MCF 10A (cell line): ENCODE measurements at regions not wholly inside any gene's neighbourhood (a gene's known extent, or its start where the extent isn't known, plus 50 kb on each side); places are given as distances from the start of the nearest gene placed in this dataset.

Experiments
- BruUV-seq: library from RNA; stranded (reverse); fragments of 400-500 nt; replicated peaks from 2 replicates; lab custom pipeline; 2021; lab: Mats Ljungman, UMichigan
- CTCF ChIA-PET: fragments of 300-600 bp; sonication (Branson Sonifier 250); formaldehyde crosslinking; extraction: SDS; loops from one replicate; lab custom pipeline; 2021; ENCODE audit warnings: antibody characterized with exemption, inconsistent platforms; lab: Yijun Ruan, JAX
- POLR2A ChIA-PET: fragments of 300-600, 350-650 bp; sonication (Branson Sonifier 250); formaldehyde crosslinking; extraction: SDS; loops from one replicate; lab custom pipeline; 2020; ENCODE audit warnings: antibody characterized with exemption, inconsistent platforms; lab: Yijun Ruan, JAX
- DNase-seq: peaks from one replicate; pipeline ENCODE4 v3.0.0-alpha.2; 2018; ENCODE audit not compliant: unreplicated experiment
- H3K27ac Mint-ChIP-seq: one replicate; pipeline ENCODE4 v1.8.0; 2022; ENCODE audit warnings: mild to moderate bottlenecking, low read depth, mixed read lengths; ENCODE audit not compliant: unreplicated experiment
- H3K27me3 Mint-ChIP-seq: one replicate; pipeline ENCODE4 v1.8.0; 2022; ENCODE audit warnings: mixed read lengths; ENCODE audit not compliant: insufficient read depth, unreplicated experiment
- H3K36me3 Mint-ChIP-seq: one replicate; pipeline ENCODE4 v1.8.0; 2022; ENCODE audit warnings: mild to moderate bottlenecking, moderate library complexity, mixed read lengths; ENCODE audit not compliant: insufficient read depth, unreplicated experiment
- H3K4me1 Mint-ChIP-seq: one replicate; pipeline ENCODE4 v1.8.0; 2022; ENCODE audit warnings: mixed read lengths; ENCODE audit not compliant: insufficient read depth, unreplicated experiment
- H3K4me3 Mint-ChIP-seq: one replicate; pipeline ENCODE4 v1.8.0; 2022; ENCODE audit warnings: mild to moderate bottlenecking, moderate library complexity, mixed read lengths; ENCODE audit not compliant: unreplicated experiment
- H3K9me3 Mint-ChIP-seq: one replicate; pipeline ENCODE4 v1.8.0; 2022; ENCODE audit warnings: mixed read lengths; ENCODE audit not compliant: unreplicated experiment
- intact Hi-C: fragments of 100-400 bp; cut with micrococcal nuclease; formaldehyde crosslinking; loops from 2 replicates; pipeline ENCODE4 v1.14.1; 2022
- TF ChIP-seq, protein P1 (sequence below): fragments of 200-600 bp; IDR thresholded peaks from one replicate; pipeline ENCODE4 v1.8.0; 2022; ENCODE audit warnings: antibody characterized with exemption, mild to moderate bottlenecking; ENCODE audit not compliant: unreplicated experiment

DNA sequence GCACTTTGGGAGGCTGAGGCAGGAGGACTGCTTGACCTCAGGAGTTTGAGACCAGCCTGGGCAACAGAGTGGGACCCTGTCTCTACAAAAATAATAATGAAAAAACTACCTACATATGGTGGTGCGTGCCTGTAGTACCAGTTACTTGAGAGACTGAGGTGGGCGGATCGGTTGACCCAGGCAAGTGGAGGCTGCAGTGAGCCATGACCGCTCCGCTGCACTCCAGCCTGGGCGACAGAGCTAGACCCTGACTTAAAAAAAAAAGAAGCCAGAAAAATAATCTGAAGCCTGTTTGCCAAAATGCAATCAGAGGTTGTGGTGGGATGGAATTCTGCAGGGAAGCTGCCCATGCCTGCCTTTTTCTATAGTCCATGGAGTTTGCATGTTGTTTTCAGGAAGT, 50.4 kb upstream of the GGTA1 start:
- no peak overlapping the region for H3K27ac Mint-ChIP-seq
- POLR2A ChIA-PET = interaction anchor here (1.2 to 1.6 kb wide), 2 partner anchors 63 to 133 kb away, joined by 5 read pairs; no protein-coding TSS in a partner anchor
- no peaks in the 10 kb centered on the region for H3K27me3 Mint-ChIP-seq
- no TSS peak for BruUV-seq
- no peaks in the 10 kb centered on the region for H3K9me3 Mint-ChIP-seq
- TF ChIP-seq, protein P1, sequence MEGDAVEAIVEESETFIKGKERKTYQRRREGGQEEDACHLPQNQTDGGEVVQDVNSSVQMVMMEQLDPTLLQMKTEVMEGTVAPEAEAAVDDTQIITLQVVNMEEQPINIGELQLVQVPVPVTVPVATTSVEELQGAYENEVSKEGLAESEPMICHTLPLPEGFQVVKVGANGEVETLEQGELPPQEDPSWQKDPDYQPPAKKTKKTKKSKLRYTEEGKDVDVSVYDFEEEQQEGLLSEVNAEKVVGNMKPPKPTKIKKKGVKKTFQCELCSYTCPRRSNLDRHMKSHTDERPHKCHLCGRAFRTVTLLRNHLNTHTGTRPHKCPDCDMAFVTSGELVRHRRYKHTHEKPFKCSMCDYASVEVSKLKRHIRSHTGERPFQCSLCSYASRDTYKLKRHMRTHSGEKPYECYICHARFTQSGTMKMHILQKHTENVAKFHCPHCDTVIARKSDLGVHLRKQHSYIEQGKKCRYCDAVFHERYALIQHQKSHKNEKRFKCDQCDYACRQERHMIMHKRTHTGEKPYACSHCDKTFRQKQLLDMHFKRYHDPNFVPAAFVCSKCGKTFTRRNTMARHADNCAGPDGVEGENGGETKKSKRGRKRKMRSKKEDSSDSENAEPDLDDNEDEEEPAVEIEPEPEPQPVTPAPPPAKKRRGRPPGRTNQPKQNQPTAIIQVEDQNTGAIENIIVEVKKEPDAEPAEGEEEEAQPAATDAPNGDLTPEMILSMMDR = no peak
- CTCF ChIA-PET = interaction anchor here (0.6 to 6.4 kb wide), 38 partner anchors 8 to 768 kb away, joined by 3 to 26 read pairs (median 4); no protein-coding TSS in a partner anchor
- no peak overlapping the region for H3K4me3 Mint-ChIP-seq
- intact Hi-C loops = loop anchor here (10.0 kb wide), 1 partner anchor 55 kb away; no protein-coding TSS in a partner anchor
- H3K4me1 Mint-ChIP-seq = no peaks in the 10 kb centered on the region
- H3K36me3 Mint-ChIP-seq = no peaks in the 10 kb centered on the region
- no peak for DNase-seq

DNA sequence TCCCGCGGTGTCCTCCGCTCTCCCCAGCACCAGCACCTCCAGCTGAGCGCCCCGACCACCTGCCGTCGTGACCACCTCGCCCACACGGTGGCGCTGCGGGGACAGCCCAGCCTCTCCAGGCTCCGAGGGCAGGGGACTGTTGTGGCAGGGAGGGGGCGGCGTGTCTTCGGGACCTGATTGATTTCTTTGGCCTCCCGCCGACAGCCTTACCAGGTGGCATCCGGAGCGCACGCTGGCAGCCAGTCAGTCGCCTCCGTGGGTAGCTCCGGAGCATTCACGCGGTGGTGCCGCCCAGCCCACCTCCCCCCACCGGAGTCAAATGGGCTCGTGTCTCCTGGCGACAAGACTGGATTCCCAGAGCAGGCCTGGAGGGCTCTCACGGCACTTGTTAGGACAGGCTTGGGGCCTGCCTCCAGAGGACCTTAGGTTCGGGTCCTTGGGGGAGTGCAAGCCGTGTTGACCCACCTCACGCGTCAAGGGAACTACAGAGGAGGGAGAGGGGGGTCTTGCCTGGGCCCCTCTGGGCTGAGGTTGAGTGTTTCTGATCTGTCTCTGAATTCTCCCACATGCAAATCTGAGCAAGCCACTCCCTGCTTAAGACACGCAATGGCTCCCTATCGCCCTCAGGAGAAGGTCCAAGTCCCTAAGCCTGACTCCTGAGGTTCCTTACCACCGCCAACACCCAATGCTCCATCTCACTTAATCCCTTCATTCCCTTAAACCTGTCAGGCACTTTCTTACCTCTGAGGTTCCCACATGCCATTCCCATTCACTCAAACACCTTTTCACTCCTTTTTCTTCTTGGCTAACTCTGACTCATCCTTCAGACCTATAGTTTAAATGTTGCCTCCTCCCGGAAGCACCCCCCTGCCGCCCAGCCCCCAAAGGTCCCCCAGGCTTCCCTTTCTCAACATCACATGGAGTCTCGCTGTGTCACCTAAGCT, 51.2 kb upstream of the GGTA1 start:
- BruUV-seq = no TSS peak
- TF ChIP-seq, protein P1 = peak; percentile 91
- no peak overlapping the region for H3K27ac Mint-ChIP-seq
- intact Hi-C loops = loop anchor here (10.0 kb wide), 1 partner anchor 54 kb away; no protein-coding TSS in a partner anchor
- POLR2A ChIA-PET = interaction anchor here (1.2 to 1.6 kb wide), 2 partner anchors 62 to 133 kb away, joined by 5 read pairs; no protein-coding TSS in a partner anchor
- DNase-seq = peak; percentile 78
- H3K27me3 Mint-ChIP-seq = no peaks in the 10 kb centered on the region
- H3K4me3 Mint-ChIP-seq = no peak overlapping the region
- CTCF ChIA-PET = interaction anchor here (0.6 to 6.4 kb wide), 43 partner anchors 8 to 1479 kb away, joined by 3 to 26 read pairs (median 4); no protein-coding TSS in a partner anchor
- no peaks in the 10 kb centered on the region for H3K36me3 Mint-ChIP-seq
- H3K9me3 Mint-ChIP-seq = no peaks in the 10 kb centered on the region
- no peaks in the 10 kb centered on the region for H3K4me1 Mint-ChIP-seq

DNA sequence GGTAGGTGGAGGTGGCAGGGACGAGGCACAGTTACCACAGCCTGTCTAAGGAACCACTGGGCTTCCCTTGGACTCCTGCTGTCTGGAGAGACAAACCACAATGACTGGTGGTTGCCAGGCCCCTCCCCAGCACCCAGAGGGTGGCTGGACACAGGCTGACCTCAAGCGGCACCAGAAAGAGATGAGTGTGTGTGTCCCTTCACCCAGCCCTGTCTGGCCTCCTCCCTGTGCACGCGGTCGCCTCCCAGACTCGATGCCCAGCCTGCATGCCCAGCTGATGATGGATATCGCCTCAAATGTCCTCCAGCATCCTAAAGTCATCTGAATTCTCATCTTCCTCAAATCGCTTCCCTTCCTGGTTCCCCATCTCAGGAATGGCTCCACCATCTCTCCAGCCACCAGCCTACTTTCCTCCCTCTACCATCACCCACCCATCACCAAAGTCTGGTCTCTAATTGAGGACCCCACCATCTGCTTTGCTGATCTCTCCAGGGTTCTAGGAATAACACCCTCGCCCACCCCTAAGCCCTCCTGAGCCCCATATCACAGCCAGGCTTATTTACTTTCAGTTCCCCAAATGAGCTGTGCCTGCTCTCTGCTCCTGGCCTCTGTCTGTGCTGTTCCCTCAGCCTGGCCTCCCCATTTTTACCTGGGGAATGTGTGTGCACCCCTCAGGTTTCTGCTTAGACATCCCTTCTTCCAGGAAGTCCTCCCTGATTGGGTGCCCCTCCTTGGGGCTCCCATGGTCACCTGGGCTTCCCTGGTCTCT, 52.5 kb upstream of the GGTA1 start:
- DNase-seq = no peak
- intact Hi-C loops = loop anchor here (10.0 kb wide), 1 partner anchor 53 kb away; no protein-coding TSS in a partner anchor
- no peaks in the 10 kb centered on the region for H3K36me3 Mint-ChIP-seq
- BruUV-seq = no TSS peak
- no peak overlapping the region for H3K27ac Mint-ChIP-seq
- POLR2A ChIA-PET = no interaction called here
- H3K27me3 Mint-ChIP-seq = no peaks in the 10 kb centered on the region
- CTCF ChIA-PET = interaction anchor here (0.5 to 0.8 kb wide), 4 partner anchors 10 to 1478 kb away, joined by 3 to 4 read pairs (median 3); no protein-coding TSS in a partner anchor
- no peaks in the 10 kb centered on the region for H3K9me3 Mint-ChIP-seq
- no peak overlapping the region for H3K4me3 Mint-ChIP-seq
- H3K4me1 Mint-ChIP-seq = peaks cover 6% of the 10 kb centered on the region
- TF ChIP-seq, protein P1 = no peak
